Activated naive CD8-positive, alpha-beta T cell treated with anti-CD3 and anti-CD28 coated beads for 36 hours (primary cell): ENCODE measurements at regions not wholly inside any gene's neighbourhood (a gene's known extent, or its start where the extent isn't known, plus 50 kb on each side); places are given as distances from the start of the nearest gene placed in this dataset.
"Not testable (repeated sequence)": the region's sequence is repeated elsewhere in the genome, so short reads cannot be mapped to it uniquely, and the experiment has no call there.

Source experiments
- DNase-seq: peaks from one replicate; pipeline ENCODE4 v3.0.0; 2021
- H3K27ac Mint-ChIP-seq: one replicate; pipeline ENCODE4 v1.8.0; 2022; ENCODE audit warnings: mild to moderate bottlenecking, moderate library complexity, mixed read lengths
- H3K27me3 Mint-ChIP-seq: one replicate; pipeline ENCODE4 v1.8.0; 2022; ENCODE audit warnings: mild to moderate bottlenecking, mixed read lengths
- H3K36me3 Mint-ChIP-seq: one replicate; pipeline ENCODE4 v1.8.0; 2021; ENCODE audit warnings: mild to moderate bottlenecking, mixed read lengths
- H3K4me1 Mint-ChIP-seq: one replicate; pipeline ENCODE4 v1.8.0; 2021; ENCODE audit warnings: mixed read lengths
- H3K4me3 Mint-ChIP-seq: one replicate; pipeline ENCODE4 v1.8.0; 2022; ENCODE audit warnings: mild to moderate bottlenecking, moderate library complexity, mixed read lengths
- H3K9me3 Mint-ChIP-seq: one replicate; pipeline ENCODE4 v1.8.0; 2022; ENCODE audit warnings: mixed read lengths

DNA sequence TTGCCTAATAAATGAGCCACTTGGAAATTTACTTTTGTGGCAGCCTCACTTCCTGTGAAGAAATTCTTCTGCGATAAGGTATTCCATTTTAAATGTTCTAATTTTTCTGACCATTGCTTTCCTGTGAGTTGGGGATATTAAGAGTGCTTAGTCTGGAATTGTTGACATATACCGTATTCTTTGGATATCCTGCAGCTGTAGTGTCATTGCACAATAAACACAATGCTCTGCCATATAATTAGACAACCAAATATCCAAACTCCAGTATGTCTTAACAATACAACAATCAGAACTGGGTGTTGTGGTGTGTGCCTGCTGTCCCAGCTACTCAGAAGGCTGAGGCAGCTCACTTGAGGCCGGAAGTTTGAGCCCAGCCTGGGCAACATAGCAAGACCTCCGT, 99.4 kb downstream of the LUZP4 start:
- H3K27ac Mint-ChIP-seq, result no peak overlapping the region
- no peak for DNase-seq
- H3K36me3 Mint-ChIP-seq, result no peaks in the 10 kb centered on the region
- no peaks in the 10 kb centered on the region for H3K4me1 Mint-ChIP-seq
- no peaks in the 10 kb centered on the region for H3K27me3 Mint-ChIP-seq
- H3K9me3 Mint-ChIP-seq, result no peaks in the 10 kb centered on the region
- no peak overlapping the region for H3K4me3 Mint-ChIP-seq

GRCh38 chrX:115390078-115390477, 100.6 kb downstream of the LUZP4 start:
- no peak for DNase-seq
- Mint-ChIP-seq H3K4me3 (no peak overlapping the region), H3K27me3 (no peaks in the 10 kb centered on the region), H3K9me3 (no peaks in the 10 kb centered on the region), H3K36me3 (no peaks in the 10 kb centered on the region), H3K27ac (no peak overlapping the region), H3K4me1 (no peaks in the 10 kb centered on the region)

GRCh38 chrX:115392031-115392430, 102.5 kb downstream of the LUZP4 start:
- Mint-ChIP-seq H3K4me1 (no peaks in the 10 kb centered on the region), H3K36me3 (no peaks in the 10 kb centered on the region), H3K9me3 (no peaks in the 10 kb centered on the region), H3K27me3 (no peaks in the 10 kb centered on the region), H3K27ac (no peak overlapping the region), H3K4me3 (no peak overlapping the region)
- no peak for DNase-seq

DNA sequence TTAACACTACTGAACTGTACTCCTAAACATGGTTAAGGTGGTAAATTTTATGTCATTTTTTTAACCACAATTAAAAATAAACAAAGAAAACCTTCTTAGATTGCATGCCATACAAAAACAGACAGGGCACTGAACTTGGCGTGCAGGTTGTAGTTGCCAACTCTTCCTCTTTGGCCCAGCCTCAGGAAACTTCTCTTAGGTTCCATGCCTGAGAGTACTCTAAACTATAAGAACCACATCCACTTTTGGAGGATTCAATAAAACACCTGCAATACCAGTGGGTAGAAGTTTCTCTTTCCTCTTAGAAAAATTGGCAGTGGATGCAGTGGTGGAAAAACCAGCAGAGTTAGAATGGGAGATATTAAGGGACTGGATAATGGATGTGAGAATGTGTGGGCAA, 103.4 kb downstream of the LUZP4 start:
- H3K9me3 Mint-ChIP-seq, result no peaks in the 10 kb centered on the region
- no peaks in the 10 kb centered on the region for H3K4me1 Mint-ChIP-seq

GRCh38 chrX:115393271-115393670, 103.8 kb downstream of the LUZP4 start:
- Mint-ChIP-seq H3K27ac (no peak overlapping the region), H3K36me3 (no peaks in the 10 kb centered on the region), H3K4me3 (no peak overlapping the region), H3K27me3 (no peaks in the 10 kb centered on the region), H3K9me3 (no peaks in the 10 kb centered on the region), H3K4me1 (no peaks in the 10 kb centered on the region)
- DNase-seq, result no peak

More for the DNA sequence above, 103.4 kb downstream of the LUZP4 start:
- no peak for DNase-seq
- Mint-ChIP-seq H3K27ac (no peak overlapping the region), H3K36me3 (no peaks in the 10 kb centered on the region), H3K27me3 (no peaks in the 10 kb centered on the region), H3K4me3 (no peak overlapping the region)

DNA sequence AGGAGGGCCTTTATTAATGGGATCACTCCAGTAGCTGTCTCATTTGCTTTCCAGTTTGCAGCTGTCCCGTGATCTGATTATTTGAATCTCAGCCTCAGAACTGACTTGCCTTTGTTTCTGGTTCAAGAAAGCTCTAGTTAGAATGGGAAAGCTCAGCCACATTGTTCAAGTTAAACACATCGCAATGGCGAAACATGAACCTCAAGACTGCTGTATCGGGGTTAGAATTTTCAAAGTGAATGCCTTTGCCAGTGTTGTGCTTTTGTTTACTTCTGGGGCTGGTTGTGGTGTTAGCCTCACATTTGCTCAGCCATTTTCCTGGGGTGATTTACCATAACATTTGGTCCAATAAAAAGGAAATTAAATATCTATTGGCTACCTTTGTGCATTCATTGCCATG, 105.3 kb downstream of the LUZP4 start:
- H3K36me3 Mint-ChIP-seq, H3K27ac Mint-ChIP-seq, H3K4me3 Mint-ChIP-seq, H3K27me3 Mint-ChIP-seq, H3K9me3 Mint-ChIP-seq, H3K4me1 Mint-ChIP-seq, DNase-seq: not testable (repeated sequence)

DNA sequence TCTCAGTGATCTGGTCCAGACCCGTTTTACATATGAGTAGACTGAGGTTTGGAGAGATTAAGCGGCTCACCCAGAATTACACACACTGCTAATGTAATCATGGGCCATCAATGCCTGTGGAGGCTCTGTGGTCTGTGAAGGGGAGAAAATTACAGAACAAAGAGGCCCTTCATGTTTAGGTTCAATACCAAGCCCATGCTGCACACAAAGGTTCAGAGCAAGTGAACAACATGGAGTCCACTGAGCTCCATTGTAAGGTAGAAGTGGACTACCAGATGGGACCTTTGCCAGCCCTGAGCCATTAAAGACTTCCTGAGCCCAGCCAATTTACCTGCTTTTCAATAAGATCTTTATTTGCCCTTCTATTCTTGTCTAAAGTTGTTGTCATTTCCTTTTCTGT, 109.8 kb downstream of the LUZP4 start:
- no peaks in the 10 kb centered on the region for H3K9me3 Mint-ChIP-seq
- H3K36me3 Mint-ChIP-seq, result no peaks in the 10 kb centered on the region
- H3K27ac Mint-ChIP-seq, result no peak overlapping the region
- DNase-seq, result no peak
- no peak overlapping the region for H3K4me3 Mint-ChIP-seq
- H3K27me3 Mint-ChIP-seq, result no peaks in the 10 kb centered on the region
- no peaks in the 10 kb centered on the region for H3K4me1 Mint-ChIP-seq

DNA sequence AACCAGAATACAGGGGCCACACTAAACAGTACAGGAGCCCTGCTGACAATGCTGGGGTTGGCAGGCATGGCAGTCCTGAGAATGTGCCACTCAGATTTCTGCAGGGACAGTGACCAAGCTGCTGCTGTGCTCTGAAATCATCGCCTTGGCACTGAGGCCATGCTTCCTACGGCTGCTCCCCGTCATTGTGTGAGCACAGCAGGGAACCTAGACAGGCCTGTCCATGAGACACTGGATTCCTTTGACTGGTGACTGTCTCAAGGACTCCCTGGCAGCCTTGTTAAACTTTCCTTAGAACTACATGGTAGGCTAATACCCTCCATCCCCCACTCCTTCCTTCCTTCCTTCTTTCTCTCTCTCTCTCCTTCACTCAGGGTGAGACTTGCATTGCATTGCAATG, 111.4 kb downstream of the LUZP4 start:
- H3K27me3 Mint-ChIP-seq, result no peaks in the 10 kb centered on the region
- H3K36me3 Mint-ChIP-seq, result no peaks in the 10 kb centered on the region
- no peak overlapping the region for H3K27ac Mint-ChIP-seq
- no peaks in the 10 kb centered on the region for H3K4me1 Mint-ChIP-seq
- no peak for DNase-seq
- H3K4me3 Mint-ChIP-seq, result no peak overlapping the region
- no peaks in the 10 kb centered on the region for H3K9me3 Mint-ChIP-seq

DNA sequence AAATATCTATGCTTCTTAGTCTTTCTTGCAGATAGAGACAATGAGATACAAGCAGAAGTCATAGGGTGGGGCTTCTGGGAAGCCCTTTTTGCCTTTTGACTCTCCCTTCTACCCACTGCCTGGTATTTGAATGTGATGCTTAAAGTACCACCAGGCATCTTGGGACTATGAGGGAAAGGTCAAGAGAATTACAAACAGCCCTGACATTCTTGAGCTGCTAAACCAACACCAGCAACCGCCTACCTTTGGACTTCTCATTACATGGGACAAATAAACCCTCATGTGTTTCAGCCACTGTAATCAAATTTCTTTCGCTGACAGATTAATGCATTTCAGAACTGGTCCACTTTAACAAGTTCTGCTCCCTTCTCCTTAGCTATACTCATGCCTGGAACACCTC, 112.8 kb downstream of the LUZP4 start:
- no peaks in the 10 kb centered on the region for H3K4me1 Mint-ChIP-seq

GRCh38 chrX:115408771-115409400, 119.4 kb downstream of the LUZP4 start:
- no peak for DNase-seq
- no peak overlapping the region for H3K4me3 Mint-ChIP-seq
- H3K27me3 Mint-ChIP-seq, result no peaks in the 10 kb centered on the region
- H3K9me3 Mint-ChIP-seq, result no peaks in the 10 kb centered on the region
- no peaks in the 10 kb centered on the region for H3K4me1 Mint-ChIP-seq
- H3K36me3 Mint-ChIP-seq, result no peaks in the 10 kb centered on the region
- no peak overlapping the region for H3K27ac Mint-ChIP-seq

More for the DNA sequence above, 112.8 kb downstream of the LUZP4 start:
- H3K36me3 Mint-ChIP-seq, result no peaks in the 10 kb centered on the region
- H3K4me3 Mint-ChIP-seq, result no peak overlapping the region
- no peak for DNase-seq
- no peaks in the 10 kb centered on the region for H3K9me3 Mint-ChIP-seq
- no peak overlapping the region for H3K27ac Mint-ChIP-seq
- H3K27me3 Mint-ChIP-seq, result no peaks in the 10 kb centered on the region

- H3K4me1 Mint-ChIP-seq, result no peaks in the 10 kb centered on the region
- DNase-seq, result no peak
- H3K9me3 Mint-ChIP-seq, result no peaks in the 10 kb centered on the region
- H3K36me3 Mint-ChIP-seq, result no peaks in the 10 kb centered on the region
- H3K27me3 Mint-ChIP-seq, result no peaks in the 10 kb centered on the region
- no peak overlapping the region for H3K27ac Mint-ChIP-seq
- no peak overlapping the region for H3K4me3 Mint-ChIP-seq
These were observed 120.0 kb downstream of the LUZP4 start for GRCh38 chrX:115409551-115409950.

DNA sequence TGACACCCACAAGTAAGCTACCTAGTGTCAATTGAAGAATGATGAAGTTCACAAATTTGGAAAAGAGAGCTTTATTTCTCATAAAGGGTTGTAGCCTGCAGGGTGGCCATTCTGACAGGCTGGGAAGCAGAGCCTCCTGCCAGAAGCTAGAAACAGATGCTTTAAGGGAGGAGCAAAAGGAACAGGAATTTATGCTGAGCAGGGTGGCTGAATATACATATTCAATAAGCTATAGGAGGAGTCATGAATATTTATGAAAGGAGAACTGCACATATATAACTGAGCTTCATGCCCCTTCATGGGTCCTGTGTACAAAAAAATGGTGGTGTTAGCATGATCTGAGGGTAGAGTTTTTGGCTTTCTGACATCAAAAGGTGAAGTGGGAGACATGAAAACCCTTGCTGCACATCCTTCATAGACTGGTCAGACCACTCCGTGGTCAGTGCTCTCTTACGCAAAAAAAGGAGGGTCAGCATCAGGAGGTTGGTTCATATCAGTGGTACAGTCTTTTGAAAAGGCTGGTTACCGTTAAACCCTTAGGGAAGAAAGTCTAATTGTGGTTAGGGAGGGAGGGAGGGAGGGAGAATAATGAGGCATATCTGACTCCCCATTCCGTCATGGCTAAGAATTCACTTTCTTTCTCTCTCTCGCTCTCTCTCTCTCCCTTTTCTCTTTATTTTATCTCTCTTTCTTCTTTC, 121.4 kb downstream of the LUZP4 start:
- no peak overlapping the region for H3K4me3 Mint-ChIP-seq

GRCh38 chrX:115413246-115413878, 123.8 kb downstream of the LUZP4 start:
- H3K36me3 Mint-ChIP-seq, result no peaks in the 10 kb centered on the region
- no peaks in the 10 kb centered on the region for H3K9me3 Mint-ChIP-seq
- no peak overlapping the region for H3K4me3 Mint-ChIP-seq
- no peak for DNase-seq
- H3K27ac Mint-ChIP-seq, result no peak overlapping the region
- no peaks in the 10 kb centered on the region for H3K4me1 Mint-ChIP-seq
- H3K27me3 Mint-ChIP-seq, result peaks cover 4% of the 10 kb centered on the region

More for the DNA sequence above, 121.4 kb downstream of the LUZP4 start:
- no peaks in the 10 kb centered on the region for H3K36me3 Mint-ChIP-seq
- H3K27ac Mint-ChIP-seq, result no peak overlapping the region
- H3K9me3 Mint-ChIP-seq, result no peaks in the 10 kb centered on the region
- DNase-seq, result no peak
- no peaks in the 10 kb centered on the region for H3K27me3 Mint-ChIP-seq
- H3K4me1 Mint-ChIP-seq, result no peaks in the 10 kb centered on the region

GRCh38 chrX:115419069-115419468, 129.6 kb downstream of the LUZP4 start:
- no peaks in the 10 kb centered on the region for H3K9me3 Mint-ChIP-seq
- H3K27ac Mint-ChIP-seq, result no peak overlapping the region
- no peaks in the 10 kb centered on the region for H3K36me3 Mint-ChIP-seq
- no peak overlapping the region for H3K4me3 Mint-ChIP-seq
- no peak for DNase-seq
- peaks cover 4% of the 10 kb centered on the region for H3K27me3 Mint-ChIP-seq
- no peaks in the 10 kb centered on the region for H3K4me1 Mint-ChIP-seq

DNA sequence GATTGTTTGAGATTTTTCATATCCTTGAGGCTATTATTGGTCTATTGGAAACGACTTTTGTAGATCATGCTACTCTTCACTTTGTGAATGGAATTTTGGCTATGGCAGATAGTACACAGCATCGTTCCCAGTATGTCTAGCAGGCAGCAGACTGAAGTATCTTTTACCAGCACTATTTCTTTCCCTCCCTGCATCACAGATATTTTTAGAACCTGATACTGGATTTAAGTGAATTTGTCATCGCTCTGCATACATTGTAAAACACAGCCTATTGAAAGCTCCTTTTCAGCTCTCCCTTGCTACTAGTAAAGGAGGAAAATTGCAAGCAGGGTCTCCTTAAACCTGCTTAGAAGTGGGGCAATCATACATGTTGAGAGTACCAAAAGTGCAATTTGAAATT, 133.6 kb downstream of the LUZP4 start:
- no peaks in the 10 kb centered on the region for H3K36me3 Mint-ChIP-seq
- H3K4me3 Mint-ChIP-seq, result no peak overlapping the region
- H3K27me3 Mint-ChIP-seq, result no peaks in the 10 kb centered on the region
- no peak overlapping the region for H3K27ac Mint-ChIP-seq
- no peaks in the 10 kb centered on the region for H3K4me1 Mint-ChIP-seq
- no peaks in the 10 kb centered on the region for H3K9me3 Mint-ChIP-seq
- no peak for DNase-seq

- Mint-ChIP-seq H3K36me3 (no peaks in the 10 kb centered on the region), H3K9me3 (no peaks in the 10 kb centered on the region), H3K4me1 (no peaks in the 10 kb centered on the region), H3K27me3 (no peaks in the 10 kb centered on the region), H3K4me3 (no peak overlapping the region), H3K27ac (no peak overlapping the region)
- DNase-seq, result no peak
These were observed 135.6 kb upstream of the PLS3 start for GRCh38 chrX:115425359-115425758.
